ES-I3 (cell line): ENCODE measurements at regions not wholly inside any gene's neighbourhood (a gene's known extent, or its start where the extent isn't known, plus 50 kb on each side); places are given as distances from the start of the nearest gene placed in this dataset.
A peak's percentile ranks its signal among the peaks of the same experiment; 100 is the strongest.
"Not testable (repeated sequence)": the region's sequence is repeated elsewhere in the genome, so short reads cannot be mapped to it uniquely, and the experiment has no call there.

ENCODE experiments used
- H3K36me3 ChIP-seq: 2 replicates; pipeline ENCODE4 v1.6.1; 2013; ENCODE audit warnings: mild to moderate bottlenecking, low read length, control low read depth, moderate library complexity; ENCODE audit not compliant: insufficient read depth
- H3K4me1 ChIP-seq: 2 replicates; pipeline ENCODE4 v1.6.1; 2013; ENCODE audit warnings: mild to moderate bottlenecking, control low read depth, low read length; ENCODE audit not compliant: insufficient read depth
- H3K9ac ChIP-seq: 2 replicates; pipeline ENCODE4 v1.6.1; 2013; ENCODE audit warnings: low read depth, mild to moderate bottlenecking, low read length, moderate library complexity
- H3K9me3 ChIP-seq: 2 replicates; pipeline ENCODE4 v1.6.1; 2013; ENCODE audit warnings: mild to moderate bottlenecking, low read length, moderate library complexity; ENCODE audit not compliant: control insufficient read depth, insufficient read depth

GRCh38 chr9:42656789-42657188 lies 473.3 kb downstream of the SPATA31A6 start:
- not testable (repeated sequence) for H3K9ac ChIP-seq, H3K9me3 ChIP-seq, H3K4me1 ChIP-seq, H3K36me3 ChIP-seq

GRCh38 chr9:42657496-42657895 lies 474.0 kb downstream of the SPATA31A6 start:
- H3K4me1 ChIP-seq, H3K9ac ChIP-seq, H3K36me3 ChIP-seq, H3K9me3 ChIP-seq: not testable (repeated sequence)

DNA sequence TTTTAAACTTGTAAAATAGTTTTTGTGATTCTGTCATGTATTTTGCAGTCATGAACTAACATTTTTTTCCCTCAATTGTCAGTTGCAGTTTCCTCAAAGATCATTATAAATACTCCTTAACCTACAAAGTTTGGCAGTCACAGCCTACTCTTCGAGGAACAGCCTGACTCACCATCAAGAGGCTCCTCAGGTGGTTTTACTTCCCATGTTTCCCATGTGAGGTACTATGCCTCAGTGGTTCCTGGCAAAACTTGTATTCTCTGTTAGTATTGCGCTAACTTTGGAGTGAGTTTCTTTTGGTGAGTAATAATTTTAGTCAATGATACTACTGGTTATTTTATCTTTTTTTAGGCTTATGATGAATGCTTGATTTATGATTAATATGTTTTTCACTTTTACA lies 513.7 kb downstream of the SPATA31A6 start:
- not testable (repeated sequence) for H3K9ac ChIP-seq, H3K36me3 ChIP-seq, H3K9me3 ChIP-seq, H3K4me1 ChIP-seq

- not testable (repeated sequence) for H3K9me3 ChIP-seq, H3K4me1 ChIP-seq, H3K36me3 ChIP-seq
Measured at GRCh38 chr9:42702890-42703289, 519.4 kb downstream of the SPATA31A6 start.

DNA sequence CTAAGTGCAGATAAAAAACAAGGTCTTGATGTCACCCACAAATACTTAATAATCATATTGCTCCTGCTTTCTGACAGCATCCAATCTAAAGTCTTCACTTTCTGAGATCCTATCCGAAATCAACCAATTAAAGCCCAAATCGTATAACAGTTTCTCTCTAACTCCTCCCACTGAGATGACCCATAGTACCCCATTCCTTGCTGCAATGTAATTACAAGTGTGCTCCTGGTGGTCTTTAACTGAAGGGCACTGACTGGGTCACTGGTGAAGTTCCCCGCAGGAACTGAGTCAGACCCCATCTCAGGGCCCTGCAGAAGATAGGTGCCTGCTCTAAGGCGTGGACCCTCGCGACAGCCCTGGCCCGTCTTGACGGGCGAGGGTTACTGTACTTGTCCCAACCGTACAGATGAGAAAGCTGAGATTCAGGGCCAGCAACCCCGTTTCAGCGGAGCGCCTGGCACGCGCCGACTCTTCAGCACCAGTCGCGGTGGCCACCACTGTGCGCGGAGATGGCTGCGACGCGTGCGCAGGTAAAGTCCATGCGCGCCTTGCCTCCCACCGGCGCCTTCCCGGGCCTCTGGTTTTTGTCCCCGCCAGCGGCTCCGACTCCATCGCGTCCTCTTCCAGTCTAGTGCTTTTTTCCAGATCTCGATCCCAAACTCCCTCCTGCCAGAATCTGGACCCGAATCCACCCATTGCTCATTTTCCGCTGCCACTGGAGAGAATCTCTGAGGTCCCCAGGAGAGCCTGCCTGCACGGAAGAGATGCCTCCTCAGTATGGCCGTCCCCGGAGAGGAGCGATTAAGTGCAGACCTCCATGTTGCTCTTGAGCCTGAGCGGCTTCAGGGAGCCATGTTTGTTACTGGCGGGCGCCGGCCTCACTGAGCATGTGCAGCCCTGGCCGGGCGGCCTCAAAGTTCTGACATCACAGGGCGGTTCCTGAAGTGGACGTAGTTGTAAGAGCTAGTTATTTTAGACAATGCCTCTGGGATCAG lies 541.7 kb downstream of the SPATA31A6 start:
- H3K9ac ChIP-seq = not testable (repeated sequence)

More at GRCh38 chr9:42702890-42703289, 519.4 kb downstream of the SPATA31A6 start:
- H3K9ac ChIP-seq = not testable (repeated sequence)

GRCh38 chr9:42743030-42743814 lies 559.8 kb downstream of the SPATA31A6 start:
- peak overlapping the region; percentile 27; the same call in 1 of the 2 replicates for H3K9ac ChIP-seq
- not testable (repeated sequence) for H3K9me3 ChIP-seq, H3K4me1 ChIP-seq, H3K36me3 ChIP-seq

More for the DNA sequence above, 541.7 kb downstream of the SPATA31A6 start:
- not testable (repeated sequence) for H3K4me1 ChIP-seq, H3K9me3 ChIP-seq, H3K36me3 ChIP-seq

DNA sequence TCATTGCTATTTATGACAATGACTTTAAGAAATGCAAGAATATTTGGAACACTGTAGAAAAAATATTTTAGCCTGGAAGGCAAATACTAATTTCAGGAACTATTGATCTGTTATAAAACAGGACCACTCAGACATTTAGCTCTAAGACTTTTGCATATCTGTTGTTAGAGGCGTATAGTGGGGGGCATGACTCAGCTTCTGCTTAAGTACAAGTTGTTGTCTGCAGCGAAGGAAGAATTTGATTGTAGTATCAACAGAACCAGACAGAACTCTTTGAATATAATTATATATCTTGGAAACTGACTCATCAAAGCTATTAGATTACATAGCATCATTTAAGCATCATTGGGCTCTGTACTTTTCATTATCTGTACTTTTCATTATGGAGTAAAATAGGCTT lies 573.8 kb downstream of the SPATA31A6 start:
- H3K9ac ChIP-seq, H3K4me1 ChIP-seq, H3K9me3 ChIP-seq, H3K36me3 ChIP-seq: not testable (repeated sequence)

- not testable (repeated sequence) for H3K9ac ChIP-seq, H3K9me3 ChIP-seq, H3K4me1 ChIP-seq, H3K36me3 ChIP-seq
Measured at GRCh38 chr9:42759320-42759719, 575.9 kb downstream of the SPATA31A6 start.

DNA sequence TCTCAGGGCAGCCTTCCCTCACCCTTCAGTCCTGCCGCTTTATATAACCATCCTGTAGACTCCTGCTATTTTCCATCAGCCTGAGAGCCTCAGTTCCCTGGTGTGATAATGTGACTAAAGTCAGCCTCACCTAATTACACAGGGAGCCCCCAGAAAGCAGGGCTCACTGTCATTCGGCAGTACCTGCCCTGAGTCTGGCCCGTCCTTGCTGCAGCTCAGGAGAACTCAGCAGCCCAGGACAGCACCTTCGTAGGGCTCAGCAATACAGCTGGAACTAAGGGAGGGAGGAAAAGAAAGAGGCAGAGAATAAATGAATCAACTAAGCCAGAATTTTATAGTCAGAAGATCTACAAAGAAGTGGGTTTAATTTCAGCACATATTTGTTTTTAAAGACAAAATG lies 598.7 kb downstream of the SPATA31A6 start:
- not testable (repeated sequence) for H3K9ac ChIP-seq, H3K4me1 ChIP-seq, H3K9me3 ChIP-seq, H3K36me3 ChIP-seq

- not testable (repeated sequence) for H3K4me1 ChIP-seq
Measured at GRCh38 chr9:42792725-42793124, 609.3 kb downstream of the SPATA31A6 start.

GRCh38 chr9:42798571-42798970 lies 615.1 kb downstream of the SPATA31A6 start:
- not testable (repeated sequence) for H3K4me1 ChIP-seq, H3K36me3 ChIP-seq, H3K9me3 ChIP-seq, H3K9ac ChIP-seq

More at GRCh38 chr9:42792725-42793124, 609.3 kb downstream of the SPATA31A6 start:
- not testable (repeated sequence) for H3K36me3 ChIP-seq, H3K9me3 ChIP-seq, H3K9ac ChIP-seq

DNA sequence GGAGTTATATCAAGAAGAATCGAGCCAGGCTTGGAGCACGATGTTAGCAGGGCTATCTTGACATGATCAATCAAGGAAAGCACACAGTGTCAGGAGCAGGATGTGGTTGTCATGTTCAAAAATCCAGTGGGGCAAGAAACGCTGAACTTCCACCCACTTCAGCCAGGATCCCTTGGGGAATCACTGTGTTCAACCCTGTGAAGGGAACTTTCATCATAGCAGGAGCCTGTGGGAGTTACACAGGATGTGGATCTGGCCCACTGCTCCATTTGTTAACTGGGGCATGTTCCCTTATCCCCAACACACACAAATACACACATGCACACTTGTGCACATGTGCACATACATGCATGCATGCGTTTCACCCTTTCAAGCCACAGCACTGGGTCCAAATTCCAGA lies 619.3 kb downstream of the SPATA31A6 start:
- not testable (repeated sequence) for H3K4me1 ChIP-seq, H3K9ac ChIP-seq, H3K36me3 ChIP-seq, H3K9me3 ChIP-seq

GRCh38 chr9:42806674-42807073 lies 623.2 kb downstream of the SPATA31A6 start:
- not testable (repeated sequence) for H3K36me3 ChIP-seq, H3K9ac ChIP-seq, H3K9me3 ChIP-seq, H3K4me1 ChIP-seq

DNA sequence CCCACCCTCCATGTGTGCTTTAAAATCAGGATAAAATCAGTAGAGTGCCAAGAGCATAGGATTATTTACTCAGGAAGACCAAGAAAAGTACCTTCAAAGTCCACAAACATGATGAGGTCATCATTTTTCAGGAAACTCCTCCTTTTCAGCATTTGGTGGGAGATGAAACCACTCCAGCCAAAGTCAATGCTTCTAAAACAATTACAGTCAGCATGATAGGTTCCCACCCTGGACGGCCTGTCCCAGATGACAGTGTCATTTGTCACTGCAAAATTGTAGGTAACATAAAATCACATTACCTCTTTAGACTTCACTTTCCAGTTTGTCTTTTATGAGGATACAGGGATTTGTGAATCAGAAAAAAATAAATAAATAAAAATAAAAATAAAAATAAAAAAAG lies 638.0 kb downstream of the SPATA31A6 start:
- not testable (repeated sequence) for H3K9ac ChIP-seq, H3K36me3 ChIP-seq, H3K9me3 ChIP-seq, H3K4me1 ChIP-seq

DNA sequence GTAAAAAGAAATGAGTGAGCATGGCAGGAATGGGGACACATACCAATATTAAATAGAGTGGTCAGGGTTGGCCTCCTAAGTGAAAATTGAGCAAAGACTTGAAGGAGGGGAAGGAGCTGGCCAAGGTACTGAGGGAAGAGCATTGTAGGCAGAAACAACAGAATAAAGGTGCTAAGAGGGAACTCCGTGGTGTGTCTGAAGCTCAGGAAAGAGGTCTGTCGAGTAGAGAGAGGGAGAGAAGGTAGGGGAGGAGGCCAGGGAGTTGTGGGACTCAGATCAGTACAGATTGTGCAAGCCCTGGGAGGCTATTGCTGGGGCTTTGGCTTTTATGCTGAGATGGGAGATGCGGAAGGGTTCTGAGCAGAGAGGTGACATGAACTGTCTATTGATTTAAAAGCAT lies 664.7 kb downstream of the SPATA31A6 start:
- H3K9me3 ChIP-seq, H3K4me1 ChIP-seq: not testable (repeated sequence)

More for the DNA sequence above, 664.7 kb downstream of the SPATA31A6 start:
- H3K9ac ChIP-seq, H3K36me3 ChIP-seq: not testable (repeated sequence)
